HS-27A (cell line): ENCODE measurements at regions not wholly inside any gene's neighbourhood (a gene's known extent, or its start where the extent isn't known, plus 50 kb on each side); places are given as distances from the start of the nearest gene placed in this dataset.

Experiments
- DNase-seq: peaks from one replicate; pipeline ENCODE4 v3.0.0-alpha.2; 2012; ENCODE audit warnings: low read depth, missing footprints

- DNase-seq, result no peak
Measured at GRCh38 chr3:103904991-103905390, 1461.7 kb upstream of the ALCAM start.

GRCh38 chr3:103906304-103906703 lies 1460.4 kb upstream of the ALCAM start:
- no peak for DNase-seq

GRCh38 chr3:103906808-103907207 lies 1459.9 kb upstream of the ALCAM start:
- no peak for DNase-seq

GRCh38 chr3:103907567-103907966 lies 1459.1 kb upstream of the ALCAM start:
- no peak for DNase-seq

- DNase-seq, result no peak
Measured at GRCh38 chr3:103909395-103909794, 1457.3 kb upstream of the ALCAM start.

GRCh38 chr3:103918336-103918735 lies 1448.4 kb upstream of the ALCAM start:
- no peak for DNase-seq

GRCh38 chr3:103919327-103919726 lies 1447.4 kb upstream of the ALCAM start:
- DNase-seq, result no peak

- DNase-seq, result no peak
Measured at GRCh38 chr3:103923907-103924306, 1442.8 kb upstream of the ALCAM start.

GRCh38 chr3:103924544-103924943 lies 1442.2 kb upstream of the ALCAM start:
- no peak for DNase-seq

- no peak for DNase-seq
Measured at GRCh38 chr3:103926936-103927335, 1439.8 kb upstream of the ALCAM start.

GRCh38 chr3:103927896-103928295 lies 1438.8 kb upstream of the ALCAM start:
- DNase-seq, result no peak

- DNase-seq, result no peak
Measured at GRCh38 chr3:103937094-103937493, 1429.6 kb upstream of the ALCAM start.

GRCh38 chr3:103947062-103947461 lies 1419.6 kb upstream of the ALCAM start:
- no peak for DNase-seq

GRCh38 chr3:103949693-103950092 lies 1417.0 kb upstream of the ALCAM start:
- no peak for DNase-seq

GRCh38 chr3:103950676-103951075 lies 1416.0 kb upstream of the ALCAM start:
- DNase-seq, result no peak

- no peak for DNase-seq
Measured at GRCh38 chr3:103953796-103954195, 1412.9 kb upstream of the ALCAM start.

GRCh38 chr3:103960819-103961218 lies 1405.9 kb upstream of the ALCAM start:
- DNase-seq, result no peak

GRCh38 chr3:103963599-103963998 lies 1403.1 kb upstream of the ALCAM start:
- no peak for DNase-seq

- DNase-seq, result no peak
Measured at GRCh38 chr3:103965764-103966163, 1400.9 kb upstream of the ALCAM start.

- no peak for DNase-seq
Measured at GRCh38 chr3:103966749-103967148, 1400.0 kb upstream of the ALCAM start.

GRCh38 chr3:103968131-103968530 lies 1398.6 kb upstream of the ALCAM start:
- DNase-seq, result no peak

- DNase-seq, result no peak
Measured at GRCh38 chr3:103968751-103969150, 1398.0 kb upstream of the ALCAM start.

GRCh38 chr3:103976931-103977339 lies 1389.8 kb upstream of the ALCAM start:
- DNase-seq, result no peak

GRCh38 chr3:103977417-103977816 lies 1389.3 kb upstream of the ALCAM start:
- no peak for DNase-seq
